RWPE1 (cell line): ENCODE measurements at regions not wholly inside any gene's neighbourhood (a gene's known extent, or its start where the extent isn't known, plus 50 kb on each side); places are given as distances from the start of the nearest gene placed in this dataset.

Experiments used
- CTCF ChIA-PET: fragments of 350-600 bp; sonication (Branson Sonifier 250); formaldehyde crosslinking; extraction: SDS; loops from one replicate; lab custom pipeline; 2021; lab: Yijun Ruan, JAX
- POLR2A ChIA-PET: fragments of 400-600 bp; formaldehyde crosslinking; extraction: SDS; loops from one replicate; lab custom pipeline; 2020; ENCODE audit warnings: antibody characterized with exemption; ENCODE audit not compliant: low non-redundant PET; lab: Yijun Ruan, JAX
- DNase-seq: peaks from one replicate; pipeline ENCODE4 v3.0.0; 2012; ENCODE audit warnings: low spot score
- H3K27ac ChIP-seq: fragments of 450-650 bp; 2 replicates; pipeline ENCODE4 v1.5.1; 2017
- CTCF ChIP-seq: fragments of 450-650 bp; conservative IDR thresholded peaks from 2 replicates; pipeline ENCODE4 v1.5.1; 2017; ENCODE audit warnings: low read depth, mild to moderate bottlenecking

- CTCF ChIA-PET: no interaction called here
- TF ChIP-seq CTCF: no peak
- no peak overlapping the region for H3K27ac ChIP-seq
- DNase-seq: no peak
- POLR2A ChIA-PET: no interaction called here
These were observed 846.0 kb downstream of the TBC1D22A start for GRCh38 chr22:47608421-47608820.

GRCh38 chr22:47607486-47607885 lies 845.0 kb downstream of the TBC1D22A start:
- ChIA-PET CTCF (no interaction called here), POLR2A (no interaction called here)
- H3K27ac ChIP-seq: no peak overlapping the region
- no peak for DNase-seq
- no peak for TF ChIP-seq CTCF

- no peak overlapping the region for H3K27ac ChIP-seq
- CTCF ChIA-PET: no interaction called here
- DNase-seq: no peak
- no peak for TF ChIP-seq CTCF
- POLR2A ChIA-PET: no interaction called here
These were observed 844.0 kb downstream of the TBC1D22A start for GRCh38 chr22:47606426-47606825.

GRCh38 chr22:47605886-47606285 lies 843.4 kb downstream of the TBC1D22A start:
- POLR2A ChIA-PET: no interaction called here
- CTCF ChIA-PET: no interaction called here
- no peak for TF ChIP-seq CTCF
- DNase-seq: no peak
- no peak overlapping the region for H3K27ac ChIP-seq

- CTCF ChIA-PET: no interaction called here
- POLR2A ChIA-PET: no interaction called here
- no peak for TF ChIP-seq CTCF
These were observed 843.0 kb downstream of the TBC1D22A start for GRCh38 chr22:47605441-47605840.

GRCh38 chr22:47604563-47604962 lies 842.1 kb downstream of the TBC1D22A start:
- TF ChIP-seq CTCF: no peak
- no peak overlapping the region for H3K27ac ChIP-seq
- CTCF ChIA-PET: no interaction called here
- DNase-seq: no peak
- POLR2A ChIA-PET: no interaction called here

More at GRCh38 chr22:47605441-47605840, 843.0 kb downstream of the TBC1D22A start:
- no peak overlapping the region for H3K27ac ChIP-seq
- no peak for DNase-seq

- no peak for DNase-seq
- TF ChIP-seq CTCF: no peak
- ChIA-PET CTCF (no interaction called here), POLR2A (no interaction called here)
- H3K27ac ChIP-seq: no peak overlapping the region
These were observed 840.3 kb downstream of the TBC1D22A start for GRCh38 chr22:47602732-47603131.
